NCI-H82 (cell line): ENCODE measurements at regions not wholly inside any gene's neighbourhood (a gene's known extent, or its start where the extent isn't known, plus 50 kb on each side); places are given as distances from the start of the nearest gene placed in this dataset.

Source experiments
- DNase-seq: peaks from one replicate; lab custom pipeline; 2025; lab: John Stamatoyannopoulos, UW

DNA sequence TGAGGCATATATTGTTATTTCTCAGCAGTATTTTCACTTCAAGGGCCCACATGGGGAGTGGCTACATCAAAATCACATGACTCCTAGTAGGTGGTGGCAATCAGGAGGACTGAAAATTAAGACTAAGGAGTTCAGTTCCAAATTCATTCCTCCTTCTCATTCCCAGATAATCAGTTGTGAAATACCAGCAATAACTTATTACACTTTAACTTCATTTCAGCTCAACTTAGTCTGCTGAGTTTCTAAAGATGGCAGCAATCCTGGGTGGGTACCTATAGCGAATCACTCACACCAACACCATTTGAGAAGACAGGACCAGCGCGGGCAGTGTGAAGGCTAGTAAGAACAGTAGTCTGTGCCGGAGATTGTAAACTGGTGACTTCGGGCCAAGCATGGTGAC is 63.9 kb upstream of the SLC10A2 start:
- DNase-seq: no peak
